Prostate gland (tissue), 2 donors: ENCODE measurements at regions not wholly inside any gene's neighbourhood (a gene's known extent, or its start where the extent isn't known, plus 50 kb on each side); places are given as distances from the start of the nearest gene placed in this dataset.

ENCODE experiments used
- DNase-seq: peaks from one replicate; pipeline ENCODE4 v3.0.0-alpha.2; 2019; ENCODE audit warnings: low spot score
- H3K27ac ChIP-seq, 2 donors: fragments of 200-600 bp; sonication (generic); 2 replicates each; pipeline ENCODE4 v1.5.1; 2017 to 2019
- H3K27me3 ChIP-seq: fragments of 200-600 bp; sonication (generic); replicated peaks from 2 replicates; pipeline ENCODE4 v1.5.1; 2019; ENCODE audit not compliant: insufficient read depth
- H3K36me3 ChIP-seq, 2 donors: fragments of 200-600 bp; sonication (generic); 1 replicate in 1 of 2; 2 replicates in 1 of 2; pipeline versions ENCODE4 v1.5.1 to v1.8.1; 2017 to 2019
- H3K4me1 ChIP-seq: fragments of 200-600 bp; sonication (generic); replicated peaks from 2 replicates; pipeline ENCODE4 v1.5.1; 2019
- H3K4me3 ChIP-seq, 2 donors: fragments of 200-600 bp; sonication (generic); 2 replicates each; pipeline ENCODE4 v1.5.1; 2017 to 2019
- H3K9me3 ChIP-seq: fragments of 200-600 bp; sonication (generic); 2 replicates; pipeline ENCODE4 v1.5.1; 2017
- POLR2A ChIP-seq: fragments of 450-650 bp; IDR thresholded peaks from one replicate; pipeline ENCODE4 v1.6.1; 2016; ENCODE audit warnings: antibody characterized with exemption, mild to moderate bottlenecking
- POLR2AphosphoS5 ChIP-seq: sonication (generic); formaldehyde crosslinking; IDR thresholded peaks from one replicate; pipeline ENCODE4 v1.6.1; 2017; ENCODE audit warnings: antibody characterized with exemption
- WGBS: methylation state at CpG from one replicate; pipeline ENCODE4 v1.1.5; 2018; 5-methylcytosine and 5-hydroxymethylcytosine counted together
- intact Hi-C: fragments of 100-400 bp; cut with DNase I; formaldehyde crosslinking; loops from one replicate; pipeline ENCODE4 v1.14.2; 2022
- TF ChIP-seq, protein P1 (sequence below), 4 experiments: fragments of 200-600 bp in 2 of 4; fragments of 450-650 bp in 2 of 4; sonication (generic) in 2 of 4; IDR thresholded peaks; 1 replicate in 3 of 4; 2 replicates in 1 of 4; pipeline ENCODE4 v1.5.1; 2016 to 2019; ENCODE audit warnings: antibody characterized with exemption in 4 of 4, mild to moderate bottlenecking in 2 of 4, moderate library complexity in 2 of 4

GRCh38 chr2:9085353-9085752, 81.9 kb upstream of the MBOAT2 start:
- WGBS = 93% methylated on average over 2 of the region's 2 CpGs
- Histone ChIP-seq H3K36me3 (no peaks in the 10 kb centered on the region), H3K27ac (no peak overlapping the region), H3K9me3 (no peaks in the 10 kb centered on the region), H3K4me1 (no peaks in the 10 kb centered on the region), H3K27me3 (no peaks in the 10 kb centered on the region), H3K4me3 (no peak overlapping the region)
- TF ChIP-seq POLR2A (no peak), POLR2AphosphoS5 (no peak)
- TF ChIP-seq, protein P1, sequence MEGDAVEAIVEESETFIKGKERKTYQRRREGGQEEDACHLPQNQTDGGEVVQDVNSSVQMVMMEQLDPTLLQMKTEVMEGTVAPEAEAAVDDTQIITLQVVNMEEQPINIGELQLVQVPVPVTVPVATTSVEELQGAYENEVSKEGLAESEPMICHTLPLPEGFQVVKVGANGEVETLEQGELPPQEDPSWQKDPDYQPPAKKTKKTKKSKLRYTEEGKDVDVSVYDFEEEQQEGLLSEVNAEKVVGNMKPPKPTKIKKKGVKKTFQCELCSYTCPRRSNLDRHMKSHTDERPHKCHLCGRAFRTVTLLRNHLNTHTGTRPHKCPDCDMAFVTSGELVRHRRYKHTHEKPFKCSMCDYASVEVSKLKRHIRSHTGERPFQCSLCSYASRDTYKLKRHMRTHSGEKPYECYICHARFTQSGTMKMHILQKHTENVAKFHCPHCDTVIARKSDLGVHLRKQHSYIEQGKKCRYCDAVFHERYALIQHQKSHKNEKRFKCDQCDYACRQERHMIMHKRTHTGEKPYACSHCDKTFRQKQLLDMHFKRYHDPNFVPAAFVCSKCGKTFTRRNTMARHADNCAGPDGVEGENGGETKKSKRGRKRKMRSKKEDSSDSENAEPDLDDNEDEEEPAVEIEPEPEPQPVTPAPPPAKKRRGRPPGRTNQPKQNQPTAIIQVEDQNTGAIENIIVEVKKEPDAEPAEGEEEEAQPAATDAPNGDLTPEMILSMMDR (IDR thresholded peaks at IDR 0.05) = no peak
- intact Hi-C loops = no loop called here
- no peak for DNase-seq

GRCh38 chr2:9083287-9083686, 79.8 kb upstream of the MBOAT2 start:
- WGBS = 69% methylated on average over 3 of the region's 3 CpGs
- no peak overlapping the region for H3K27ac ChIP-seq
- intact Hi-C loops = no loop called here
- TF ChIP-seq POLR2A (no peak), POLR2AphosphoS5 (no peak)
- TF ChIP-seq, protein P1 (IDR thresholded peaks at IDR 0.05) = no peak
- H3K4me3 ChIP-seq = no peak overlapping the region
- DNase-seq = no peak
- H3K9me3 ChIP-seq = no peaks in the 10 kb centered on the region
- no peaks in the 10 kb centered on the region for H3K4me1 ChIP-seq
- no peaks in the 10 kb centered on the region for H3K36me3 ChIP-seq
- H3K27me3 ChIP-seq = no peaks in the 10 kb centered on the region

DNA sequence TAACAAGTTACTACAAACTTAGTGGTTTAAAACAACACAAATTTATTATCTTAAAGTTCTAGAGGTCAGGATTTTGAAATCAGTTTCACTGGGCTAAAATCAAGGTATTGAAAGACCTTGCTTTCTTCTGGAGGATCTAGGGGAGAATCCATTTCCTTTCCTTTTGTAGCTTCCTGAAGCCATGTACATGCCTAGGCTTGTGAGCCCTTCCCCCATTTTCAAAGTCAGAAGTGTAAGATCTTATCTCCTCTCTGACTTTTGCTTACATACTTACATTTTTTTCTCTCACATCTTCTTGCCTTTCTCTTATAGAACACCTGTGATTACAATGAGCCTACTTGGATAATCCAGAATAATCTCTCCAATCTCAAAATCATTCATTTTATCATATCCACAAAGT, 78.7 kb upstream of the MBOAT2 start:
- no peak for DNase-seq
- H3K27me3 ChIP-seq = no peaks in the 10 kb centered on the region
- no peak overlapping the region for H3K4me3 ChIP-seq
- intact Hi-C loops = no loop called here
- no peaks in the 10 kb centered on the region for H3K4me1 ChIP-seq
- TF ChIP-seq POLR2AphosphoS5 = no peak
- TF ChIP-seq, protein P1 (IDR thresholded peaks at IDR 0.05) = no peak
- TF ChIP-seq POLR2A = no peak
- no peak overlapping the region for H3K27ac ChIP-seq
- H3K9me3 ChIP-seq = no peaks in the 10 kb centered on the region
- H3K36me3 ChIP-seq = no peaks in the 10 kb centered on the region

GRCh38 chr2:9081750-9082149, 78.3 kb upstream of the MBOAT2 start:
- intact Hi-C loops = no loop called here
- WGBS = 85% methylated on average over 2 of the region's 2 CpGs

DNA sequence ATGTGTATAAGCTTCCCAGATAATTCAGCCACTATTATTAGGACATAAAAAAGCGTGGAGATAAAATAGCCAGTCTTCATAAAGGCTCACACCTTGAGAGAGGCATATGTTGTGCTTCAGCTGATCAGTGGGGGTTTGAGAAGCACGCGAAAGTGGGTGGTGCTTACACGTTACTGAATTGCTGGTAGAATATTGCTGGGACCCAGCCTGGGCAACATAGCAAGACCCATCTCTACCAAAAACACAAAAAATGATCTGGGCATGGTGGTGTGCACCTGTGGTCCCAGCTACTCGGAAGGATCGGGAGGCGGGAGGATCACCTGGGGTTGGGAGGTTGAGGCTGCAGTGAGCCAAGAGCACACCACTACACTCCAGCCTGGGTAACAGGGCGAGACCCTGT, 74.9 kb upstream of the MBOAT2 start:
- Histone ChIP-seq H3K27me3 (no peaks in the 10 kb centered on the region), H3K9me3 (no peaks in the 10 kb centered on the region), H3K4me1 (no peaks in the 10 kb centered on the region), H3K36me3 (no peaks in the 10 kb centered on the region), H3K27ac (no peak overlapping the region), H3K4me3 (no peak overlapping the region)
- WGBS = 97% methylated on average over 8 of the region's 8 CpGs
- TF ChIP-seq, protein P1 (IDR thresholded peaks at IDR 0.05) = no peak
- TF ChIP-seq POLR2AphosphoS5 (no peak), POLR2A (no peak)
- intact Hi-C loops = no loop called here
- DNase-seq = no peak

More at GRCh38 chr2:9081750-9082149, 78.3 kb upstream of the MBOAT2 start:
- no peaks in the 10 kb centered on the region for H3K27me3 ChIP-seq
- no peaks in the 10 kb centered on the region for H3K9me3 ChIP-seq
- no peaks in the 10 kb centered on the region for H3K4me1 ChIP-seq
- no peak for DNase-seq
- H3K36me3 ChIP-seq = no peaks in the 10 kb centered on the region
- H3K27ac ChIP-seq = no peak overlapping the region
- H3K4me3 ChIP-seq = no peak overlapping the region
- no peak for TF ChIP-seq POLR2AphosphoS5
- TF ChIP-seq POLR2A = no peak
- TF ChIP-seq, protein P1 (IDR thresholded peaks at IDR 0.05) = no peak
